HG02610 (cell line): ENCODE measurements at regions not wholly inside any gene's neighbourhood (a gene's known extent, or its start where the extent isn't known, plus 50 kb on each side); places are given as distances from the start of the nearest gene placed in this dataset.

ENCODE experiments used
- ATAC-seq: cut with Tn5 transposase; IDR thresholded peaks from one replicate; pipeline ENCODE4 v1.9.1; 2021; ENCODE audit warnings: mild to moderate bottlenecking, moderate library complexity; ENCODE audit not compliant: unreplicated experiment

- ATAC-seq = no peak
These were observed 122.5 kb downstream of the PHLDA1 start for GRCh38 chr12:75908961-75909605.

DNA sequence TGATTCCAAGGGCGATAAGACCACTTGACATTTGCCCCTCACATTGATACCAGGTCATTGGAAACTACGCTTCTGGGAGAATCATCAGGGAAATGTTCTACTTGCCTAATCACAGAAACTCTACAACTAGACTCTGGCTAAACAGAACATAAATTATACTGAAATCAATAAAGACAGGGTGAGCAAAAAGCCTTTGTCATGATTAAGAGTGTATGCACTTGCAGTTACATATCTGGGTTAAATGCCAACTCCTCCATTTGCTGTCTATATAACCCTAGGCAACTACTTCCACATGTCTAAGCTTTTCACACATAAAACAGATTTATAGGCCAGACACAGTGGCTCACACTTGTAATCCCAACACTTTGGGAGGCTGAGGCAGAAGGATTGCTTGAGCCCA is 125.7 kb downstream of the PHLDA1 start:
- ATAC-seq = no peak

DNA sequence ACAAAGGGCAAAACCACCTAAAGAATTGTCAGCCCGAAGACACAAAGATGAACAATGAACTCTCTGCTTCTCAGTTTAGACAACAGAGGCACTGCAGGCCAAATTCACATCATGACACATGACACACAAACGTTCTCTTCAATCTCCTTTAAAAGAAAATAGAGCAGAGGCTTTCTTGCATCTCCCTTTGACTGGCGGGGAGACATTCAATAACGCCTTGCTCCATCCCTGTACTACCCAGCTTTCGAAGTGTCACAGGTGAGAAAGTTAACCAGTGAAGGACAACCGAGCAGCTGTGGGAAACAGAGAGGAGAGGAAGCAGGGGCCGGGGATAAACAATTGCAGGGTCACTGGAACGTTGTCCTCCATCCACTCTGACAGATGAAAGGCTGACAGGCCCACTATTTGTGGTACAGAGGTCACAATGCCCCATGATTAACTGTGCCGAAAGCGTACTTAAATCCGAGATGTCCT is 130.8 kb downstream of the PHLDA1 start:
- no peak for ATAC-seq

GRCh38 chr12:75900226-75900625 is 131.3 kb downstream of the PHLDA1 start:
- no peak for ATAC-seq

DNA sequence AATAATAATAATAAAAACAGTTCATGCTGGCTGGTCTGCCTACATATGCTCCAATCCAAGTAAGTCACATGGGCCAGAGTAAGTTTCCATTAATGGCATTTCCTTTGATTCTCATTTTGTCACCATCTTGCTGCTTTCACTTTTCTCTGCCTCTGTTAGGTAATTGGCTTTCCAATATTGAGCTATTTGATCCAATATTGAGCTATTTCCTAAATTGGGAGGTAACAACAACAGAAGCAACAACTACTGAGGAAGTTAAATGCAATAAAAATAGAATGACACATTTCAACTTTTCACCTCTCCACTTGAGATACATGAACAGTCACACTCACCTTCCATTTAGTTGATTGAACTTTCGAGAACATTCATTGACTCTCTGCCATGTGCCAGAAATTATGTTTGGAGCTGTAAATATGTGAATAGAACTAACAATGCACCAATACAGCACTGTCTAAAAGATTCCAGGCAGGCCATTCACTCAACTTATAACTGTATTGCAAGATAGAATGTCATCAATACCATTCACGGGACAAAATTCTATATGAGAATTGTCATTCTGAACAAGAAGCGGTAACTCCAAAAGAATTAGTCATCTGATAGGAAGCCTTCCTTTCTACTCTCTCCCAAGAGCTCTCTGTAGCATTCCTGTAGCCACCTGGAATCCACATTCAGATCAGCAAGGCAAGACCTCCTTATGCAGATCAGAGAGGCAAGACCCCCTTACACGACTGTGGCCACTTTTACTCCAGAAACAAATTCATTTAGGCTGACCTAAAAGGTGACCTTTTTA is 136.4 kb downstream of the PHLDA1 start:
- ATAC-seq = no peak

DNA sequence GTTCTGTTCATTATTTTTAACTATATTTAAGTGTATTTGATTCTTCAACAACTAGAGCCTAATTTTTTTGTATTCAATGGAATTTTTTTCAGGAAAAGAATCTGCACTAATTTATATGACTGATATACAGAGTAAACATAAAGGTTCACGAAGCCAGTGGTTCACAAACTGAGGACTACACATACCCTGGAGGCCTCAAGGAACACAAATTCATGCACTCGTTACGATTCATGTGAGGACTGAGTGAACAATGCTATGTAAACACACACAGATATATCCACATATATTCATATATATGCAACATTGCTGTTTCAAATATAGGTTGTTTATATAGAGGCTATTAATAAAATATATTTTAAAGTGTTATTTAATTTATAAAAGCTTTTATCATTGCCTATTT is 137.8 kb downstream of the PHLDA1 start:
- no peak for ATAC-seq

GRCh38 chr12:75892731-75893408 is 138.7 kb downstream of the PHLDA1 start:
- no peak for ATAC-seq

DNA sequence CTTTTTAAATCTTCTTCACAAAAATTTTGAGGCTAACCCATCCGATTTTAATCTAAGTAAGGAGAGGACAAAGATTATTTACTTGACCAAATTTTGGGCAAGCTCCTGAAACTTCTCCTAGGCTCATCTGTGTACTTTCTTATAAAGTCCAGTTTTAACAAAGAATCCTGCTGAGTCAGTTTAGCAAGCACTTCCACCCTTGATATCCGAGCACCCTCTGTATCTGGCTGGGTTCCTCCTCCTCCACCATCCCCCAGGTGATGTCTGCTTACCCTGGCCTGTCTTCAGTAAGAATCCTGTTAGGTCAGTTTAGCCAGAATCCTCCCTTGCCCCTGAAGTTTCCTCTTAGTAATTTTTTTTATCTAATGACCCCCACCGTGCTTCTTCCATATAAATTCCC is 140.5 kb downstream of the PHLDA1 start:
- ATAC-seq = no peak

- ATAC-seq = no peak
These were observed 140.9 kb downstream of the PHLDA1 start for GRCh38 chr12:75890660-75891059.

DNA sequence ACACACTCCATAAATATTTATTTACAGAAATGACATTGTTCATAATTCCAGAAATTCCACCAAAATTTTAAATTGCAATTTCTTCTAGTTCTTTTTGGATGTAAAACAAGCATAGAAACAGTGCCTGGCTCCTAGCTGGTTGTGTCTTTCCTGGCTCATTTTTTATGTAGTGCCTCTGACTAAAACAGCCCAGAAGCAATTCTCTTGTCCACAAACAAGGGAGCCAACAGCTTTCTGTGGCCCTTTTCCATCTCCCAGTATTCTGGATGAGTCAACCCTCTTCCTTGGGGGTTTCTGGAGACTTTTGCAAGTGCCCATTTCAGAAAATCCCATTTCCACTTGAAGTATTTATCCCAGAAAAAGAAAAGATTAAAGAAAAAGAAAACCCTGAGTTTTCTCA is 141.4 kb downstream of the PHLDA1 start:
- ATAC-seq = no peak

- ATAC-seq = no peak
These were observed 142.5 kb downstream of the PHLDA1 start for GRCh38 chr12:75888874-75889613.

- ATAC-seq = no peak
These were observed 143.2 kb downstream of the PHLDA1 start for GRCh38 chr12:75888399-75888798.

- ATAC-seq = no peak
These were observed 143.6 kb downstream of the PHLDA1 start for GRCh38 chr12:75887979-75888378.

DNA sequence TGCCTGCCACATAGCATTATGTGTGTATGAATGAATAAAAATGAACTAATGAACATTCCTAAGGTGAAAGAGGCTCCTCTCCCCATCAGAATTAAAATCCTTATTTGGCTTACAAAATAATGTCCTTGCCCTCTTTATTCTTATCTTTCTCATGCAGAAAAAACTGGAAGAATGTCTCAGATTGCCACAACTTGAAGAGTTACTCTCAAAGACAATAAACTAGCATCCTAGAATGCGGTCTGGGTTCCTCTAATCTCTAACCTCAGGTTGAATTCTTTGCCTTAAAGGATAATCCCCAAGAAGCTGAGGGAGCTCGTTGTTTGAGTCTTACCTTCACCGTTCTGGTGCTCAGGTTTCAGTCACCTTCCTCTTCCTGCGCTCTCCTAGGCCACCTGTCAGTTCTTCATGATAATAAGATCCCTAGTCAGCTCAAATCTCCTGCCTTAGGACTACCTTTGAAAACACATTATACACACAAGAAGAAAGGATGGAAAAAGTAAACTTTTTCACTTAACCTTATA is 147.1 kb downstream of the PHLDA1 start:
- no peak for ATAC-seq

DNA sequence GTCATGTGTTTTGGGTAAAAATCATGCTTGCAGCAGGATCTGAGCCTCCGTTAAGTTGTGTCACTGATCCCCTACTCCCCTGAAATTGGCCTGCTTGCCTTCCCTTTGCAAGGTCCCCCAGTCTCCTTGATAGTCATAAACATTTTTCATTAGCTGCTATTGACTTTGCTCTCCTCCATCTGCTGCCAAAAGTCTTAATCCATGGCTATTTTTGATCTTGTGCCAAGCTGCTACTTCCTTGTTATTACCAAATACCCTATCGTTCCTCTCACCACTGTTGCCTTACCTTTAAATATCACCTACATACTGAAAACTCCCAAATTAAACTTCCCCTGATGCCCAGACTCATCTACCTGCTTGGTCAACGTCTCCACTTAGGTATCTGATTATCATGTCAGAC is 148.3 kb downstream of the PHLDA1 start:
- ATAC-seq = no peak

- no peak for ATAC-seq
These were observed 149.2 kb downstream of the PHLDA1 start for GRCh38 chr12:75882421-75882820.

- no peak for ATAC-seq
These were observed 149.7 kb downstream of the PHLDA1 start for GRCh38 chr12:75881920-75882319.

DNA sequence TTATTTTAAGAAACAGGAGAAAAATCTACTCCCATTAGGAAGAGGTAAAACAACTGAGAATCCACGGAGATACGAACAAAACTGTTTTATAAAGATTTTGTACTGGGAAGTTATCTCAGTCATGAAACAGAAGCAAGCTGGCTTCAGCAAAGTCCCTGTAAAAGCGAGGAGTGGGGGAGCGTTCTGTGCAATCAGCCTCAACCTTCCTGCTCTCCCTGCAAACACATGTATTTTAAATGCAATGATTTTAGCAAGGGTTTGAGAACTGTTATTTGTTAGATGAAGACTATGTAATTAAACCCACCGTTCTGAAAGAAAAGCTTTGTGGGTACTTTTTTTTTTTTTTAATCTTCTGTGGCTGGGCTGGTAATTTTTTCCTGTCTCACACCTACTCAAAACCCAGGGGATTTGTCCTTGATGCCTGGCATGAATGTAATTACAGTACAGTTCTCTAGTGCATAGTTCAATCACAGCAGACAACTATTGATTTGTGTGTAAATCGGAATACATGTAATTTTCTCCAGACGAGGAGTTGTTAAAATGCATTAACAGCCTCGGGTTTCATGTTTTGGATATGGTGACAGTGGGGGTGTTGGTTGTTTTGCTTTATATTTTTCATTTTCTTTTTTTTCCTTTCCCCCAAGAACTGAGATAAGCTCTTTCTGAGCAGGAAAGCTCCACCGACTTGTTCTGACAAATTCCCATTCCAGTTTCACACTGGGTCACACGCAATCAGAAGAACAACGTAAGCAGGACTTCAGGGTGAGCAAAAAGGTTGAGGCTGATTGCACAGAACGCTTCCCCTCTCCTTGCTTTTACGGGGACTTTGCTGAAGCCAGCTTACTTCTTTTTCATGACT is 153.6 kb downstream of the PHLDA1 start:
- ATAC-seq = no peak

DNA sequence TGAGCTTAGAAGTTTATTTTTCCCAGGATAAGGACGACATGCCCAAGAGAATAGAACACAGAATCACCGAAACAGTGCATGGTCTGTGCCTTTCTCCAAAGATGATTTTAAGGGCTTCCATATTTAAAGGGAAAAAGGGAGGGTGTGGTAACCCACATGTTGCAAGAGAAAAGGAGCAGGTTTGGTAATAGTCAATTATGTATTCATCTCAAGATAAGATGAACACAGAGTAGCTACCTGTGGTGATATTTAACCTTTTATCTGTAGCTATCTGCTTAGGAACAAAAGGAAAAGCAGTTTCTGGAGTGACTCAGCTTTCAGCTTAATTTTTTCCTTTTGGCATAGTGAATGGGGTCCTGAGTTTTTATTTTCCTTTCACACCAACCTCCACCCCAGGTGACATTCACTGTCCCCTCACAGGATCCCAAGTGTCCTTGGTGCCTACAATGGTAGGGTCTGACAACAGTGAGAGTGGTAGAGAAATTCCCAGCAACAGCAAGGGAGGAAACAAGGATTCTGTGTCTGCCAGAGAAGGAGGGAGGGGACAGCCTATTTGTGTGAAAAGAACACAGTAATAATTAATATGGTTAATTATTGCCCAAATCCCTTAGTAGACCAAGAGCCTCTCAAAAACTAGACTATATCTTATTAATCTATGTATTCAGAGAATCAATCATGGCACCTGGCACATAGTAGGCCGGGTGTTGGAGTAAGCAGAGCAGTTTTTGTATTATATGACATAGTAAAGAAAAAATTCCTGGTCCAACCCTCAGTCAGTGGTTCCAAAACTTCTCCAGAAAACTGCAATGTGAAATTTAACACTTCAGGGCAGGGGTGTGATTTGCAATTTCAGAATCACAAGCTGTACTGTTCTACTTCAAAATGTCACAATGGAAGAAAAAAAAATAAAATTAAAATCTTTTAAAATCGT is 154.5 kb downstream of the PHLDA1 start:
- no peak for ATAC-seq
